ENCODE measurements at regions not wholly inside any gene's neighbourhood (a gene's known extent, or its start where the extent isn't known, plus 50 kb on each side); places are given as distances from the start of the nearest gene placed in this dataset.

DNA sequence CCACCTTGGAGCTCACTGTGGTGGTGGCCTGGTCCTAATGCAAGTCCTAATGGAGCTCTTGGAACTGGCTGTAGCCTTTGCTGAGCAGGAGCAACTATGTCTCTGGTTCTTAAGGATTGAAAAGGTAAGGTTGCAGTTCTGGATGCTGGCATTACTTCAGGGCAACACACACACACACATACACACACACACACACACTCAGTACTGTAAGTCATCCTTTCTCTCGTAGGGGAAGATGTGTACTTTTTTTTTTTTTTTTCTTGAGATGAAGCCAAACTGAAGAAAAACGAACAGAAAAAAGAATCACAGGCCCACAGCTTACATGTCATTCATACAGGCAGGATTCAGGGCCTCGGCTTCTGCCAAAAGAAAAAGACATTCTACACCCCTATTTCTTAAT, 81.1 kb upstream of the RPS23 start:
- TF ChIP-seq, protein P1, sequence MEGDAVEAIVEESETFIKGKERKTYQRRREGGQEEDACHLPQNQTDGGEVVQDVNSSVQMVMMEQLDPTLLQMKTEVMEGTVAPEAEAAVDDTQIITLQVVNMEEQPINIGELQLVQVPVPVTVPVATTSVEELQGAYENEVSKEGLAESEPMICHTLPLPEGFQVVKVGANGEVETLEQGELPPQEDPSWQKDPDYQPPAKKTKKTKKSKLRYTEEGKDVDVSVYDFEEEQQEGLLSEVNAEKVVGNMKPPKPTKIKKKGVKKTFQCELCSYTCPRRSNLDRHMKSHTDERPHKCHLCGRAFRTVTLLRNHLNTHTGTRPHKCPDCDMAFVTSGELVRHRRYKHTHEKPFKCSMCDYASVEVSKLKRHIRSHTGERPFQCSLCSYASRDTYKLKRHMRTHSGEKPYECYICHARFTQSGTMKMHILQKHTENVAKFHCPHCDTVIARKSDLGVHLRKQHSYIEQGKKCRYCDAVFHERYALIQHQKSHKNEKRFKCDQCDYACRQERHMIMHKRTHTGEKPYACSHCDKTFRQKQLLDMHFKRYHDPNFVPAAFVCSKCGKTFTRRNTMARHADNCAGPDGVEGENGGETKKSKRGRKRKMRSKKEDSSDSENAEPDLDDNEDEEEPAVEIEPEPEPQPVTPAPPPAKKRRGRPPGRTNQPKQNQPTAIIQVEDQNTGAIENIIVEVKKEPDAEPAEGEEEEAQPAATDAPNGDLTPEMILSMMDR (IDR thresholded peaks at IDR 0.05; ENCODE audit: low read depth, low read length, missing input control) = no peak
- TF ChIP-seq JUND (IDR thresholded peaks at IDR 0.05) (no peak), YY1 (IDR thresholded peaks at IDR 0.05) (no peak), EGR1 (IDR thresholded peaks at IDR 0.05; ENCODE audit: low read depth in 2 of 2) (no peak), SP1 (IDR thresholded peaks at IDR 0.05) (no peak), RAD21 (IDR thresholded peaks at IDR 0.05) (no peak)
- TF ChIP-seq, protein P2, sequence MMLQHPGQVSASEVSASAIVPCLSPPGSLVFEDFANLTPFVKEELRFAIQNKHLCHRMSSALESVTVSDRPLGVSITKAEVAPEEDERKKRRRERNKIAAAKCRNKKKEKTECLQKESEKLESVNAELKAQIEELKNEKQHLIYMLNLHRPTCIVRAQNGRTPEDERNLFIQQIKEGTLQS (IDR thresholded peaks at IDR 0.05) = no peak
- TF ChIP-seq, protein P3, sequence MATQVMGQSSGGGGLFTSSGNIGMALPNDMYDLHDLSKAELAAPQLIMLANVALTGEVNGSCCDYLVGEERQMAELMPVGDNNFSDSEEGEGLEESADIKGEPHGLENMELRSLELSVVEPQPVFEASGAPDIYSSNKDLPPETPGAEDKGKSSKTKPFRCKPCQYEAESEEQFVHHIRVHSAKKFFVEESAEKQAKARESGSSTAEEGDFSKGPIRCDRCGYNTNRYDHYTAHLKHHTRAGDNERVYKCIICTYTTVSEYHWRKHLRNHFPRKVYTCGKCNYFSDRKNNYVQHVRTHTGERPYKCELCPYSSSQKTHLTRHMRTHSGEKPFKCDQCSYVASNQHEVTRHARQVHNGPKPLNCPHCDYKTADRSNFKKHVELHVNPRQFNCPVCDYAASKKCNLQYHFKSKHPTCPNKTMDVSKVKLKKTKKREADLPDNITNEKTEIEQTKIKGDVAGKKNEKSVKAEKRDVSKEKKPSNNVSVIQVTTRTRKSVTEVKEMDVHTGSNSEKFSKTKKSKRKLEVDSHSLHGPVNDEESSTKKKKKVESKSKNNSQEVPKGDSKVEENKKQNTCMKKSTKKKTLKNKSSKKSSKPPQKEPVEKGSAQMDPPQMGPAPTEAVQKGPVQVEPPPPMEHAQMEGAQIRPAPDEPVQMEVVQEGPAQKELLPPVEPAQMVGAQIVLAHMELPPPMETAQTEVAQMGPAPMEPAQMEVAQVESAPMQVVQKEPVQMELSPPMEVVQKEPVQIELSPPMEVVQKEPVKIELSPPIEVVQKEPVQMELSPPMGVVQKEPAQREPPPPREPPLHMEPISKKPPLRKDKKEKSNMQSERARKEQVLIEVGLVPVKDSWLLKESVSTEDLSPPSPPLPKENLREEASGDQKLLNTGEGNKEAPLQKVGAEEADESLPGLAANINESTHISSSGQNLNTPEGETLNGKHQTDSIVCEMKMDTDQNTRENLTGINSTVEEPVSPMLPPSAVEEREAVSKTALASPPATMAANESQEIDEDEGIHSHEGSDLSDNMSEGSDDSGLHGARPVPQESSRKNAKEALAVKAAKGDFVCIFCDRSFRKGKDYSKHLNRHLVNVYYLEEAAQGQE (IDR thresholded peaks at IDR 0.05) = no peak
